GM12891 (cell line): ENCODE measurements at regions not wholly inside any gene's neighbourhood (a gene's known extent, or its start where the extent isn't known, plus 50 kb on each side); places are given as distances from the start of the nearest gene placed in this dataset.

Experiments
- DNase-seq: peaks from one replicate; pipeline ENCODE4 v3.0.0; 2011; ENCODE audit warnings: low spot score; ENCODE audit not compliant: insufficient read length
- FAIRE-seq: peaks from 2 replicates; lab custom pipeline; 2011; peaks lifted over from hg19 to GRCh38; lab: Jason Lieb, UNC
- PAX5 ChIP-seq: IDR thresholded peaks from 2 replicates; pipeline ENCODE4 v1.6.1; 2011; ENCODE audit warnings: low read length, moderate library complexity, mild to moderate bottlenecking; ENCODE audit not compliant: insufficient read depth, severe bottlenecking
- POLR2A ChIP-seq: IDR thresholded peaks from 2 replicates; pipeline ENCODE4 v1.6.1; 2011; ENCODE audit warnings: low read depth, low read length, control low read depth
- POLR2AphosphoS5 ChIP-seq: IDR thresholded peaks from 2 replicates; pipeline ENCODE4 v1.6.1; 2011; ENCODE audit warnings: low read depth, low read length, control low read depth
- POU2F2 ChIP-seq: IDR thresholded peaks from 2 replicates; pipeline ENCODE4 v1.6.1; 2011; ENCODE audit warnings: low read depth, mild to moderate bottlenecking, control low read depth, low read length, moderate library complexity
- SPI1 ChIP-seq: IDR thresholded peaks from 2 replicates; pipeline ENCODE4 v1.6.1; 2011; ENCODE audit warnings: low read depth, low read length, control low read depth
- TAF1 ChIP-seq: IDR thresholded peaks from 2 replicates; pipeline ENCODE4 v1.6.1; 2011; ENCODE audit warnings: low read depth, low read length, control low read depth

DNA sequence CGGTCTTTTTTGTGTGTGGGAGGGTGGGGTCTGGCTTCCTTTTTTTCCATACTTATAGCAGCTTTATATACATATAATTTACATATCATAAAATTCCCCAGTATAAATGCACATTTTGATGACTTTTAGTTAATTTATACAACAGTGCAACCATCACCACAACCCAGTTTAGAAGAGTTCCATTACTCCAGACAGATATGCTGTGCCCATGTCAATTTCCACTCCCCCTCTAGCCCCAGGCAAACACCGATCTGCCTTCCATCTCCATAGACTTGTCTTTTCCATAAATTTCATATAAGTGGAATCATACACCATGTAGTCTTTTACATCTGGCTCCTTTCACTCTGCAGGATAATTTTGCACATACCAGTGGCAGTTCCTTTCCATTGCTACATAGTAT, 139.2 kb upstream of the SYT6 start:
- TF ChIP-seq POU2F2 (no peak), TAF1 (no peak), PAX5 (no peak), SPI1 (no peak), POLR2AphosphoS5 (no peak), POLR2A (no peak)
- FAIRE-seq = no peak
- no peak for DNase-seq

DNA sequence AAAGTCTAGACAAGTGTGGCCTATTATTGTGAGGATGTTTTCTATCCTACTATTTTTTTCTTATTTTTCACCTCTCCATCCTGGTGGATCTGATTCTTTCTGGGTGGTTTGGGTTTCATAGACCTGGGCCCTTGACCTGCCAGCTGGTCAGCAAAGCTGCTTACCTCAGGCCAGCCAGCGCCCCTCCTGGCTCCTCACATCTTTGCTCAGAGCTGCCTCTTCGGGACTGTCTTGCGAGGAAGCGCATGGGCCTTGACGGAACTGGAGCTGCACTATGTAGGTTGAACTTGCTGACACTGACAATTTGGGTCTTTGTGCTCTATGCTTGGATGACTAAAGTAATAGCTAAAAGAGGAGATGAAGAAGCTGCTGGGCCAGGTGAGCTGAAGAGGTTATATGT, 138.5 kb upstream of the SYT6 start:
- DNase-seq = no peak
- TF ChIP-seq POLR2A (no peak), TAF1 (no peak), POU2F2 (no peak)
- FAIRE-seq = no peak

DNA sequence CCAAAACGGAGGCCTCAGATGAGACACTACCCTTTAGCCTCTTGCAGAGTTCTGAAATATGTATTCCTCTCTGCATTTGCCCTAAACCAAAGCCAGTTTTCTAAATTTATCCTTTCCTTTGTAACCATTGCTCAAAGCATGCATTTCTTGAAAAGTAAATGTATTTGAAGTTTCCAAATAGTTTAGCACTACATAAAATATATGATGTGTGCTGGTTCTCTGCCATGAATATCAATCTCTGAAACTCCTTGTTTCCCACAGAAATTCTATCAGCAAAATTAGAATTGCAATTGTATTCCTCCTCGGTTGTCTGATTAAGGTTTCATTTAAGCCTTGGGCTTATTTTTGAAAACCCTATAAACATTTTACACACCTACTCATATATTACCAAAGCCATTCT, 137.1 kb upstream of the SYT6 start:
- no peak for FAIRE-seq
- no peak for DNase-seq
- TF ChIP-seq POU2F2 (no peak), POLR2AphosphoS5 (no peak), SPI1 (no peak), TAF1 (no peak), POLR2A (no peak), PAX5 (no peak)

DNA sequence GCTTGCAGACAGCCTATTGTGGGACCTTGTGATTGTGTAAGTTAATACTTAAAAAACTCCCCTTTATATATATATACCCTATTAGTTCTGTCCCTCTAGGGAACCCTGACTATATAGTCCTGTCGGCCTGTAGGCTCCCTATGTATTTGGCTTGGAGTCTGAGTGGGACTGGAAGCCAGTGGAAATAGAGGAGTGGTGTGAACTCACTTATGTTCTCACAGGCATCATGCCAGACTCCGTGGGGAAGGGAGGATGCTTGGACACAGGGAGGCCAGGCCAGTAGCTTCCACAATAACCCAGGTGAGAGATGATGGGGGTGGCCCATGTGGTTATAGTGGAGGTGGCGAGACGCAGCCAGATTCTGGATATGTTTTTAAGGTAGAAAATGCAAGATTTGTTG, 136.7 kb upstream of the SYT6 start:
- TF ChIP-seq PAX5 (no peak), TAF1 (no peak), SPI1 (no peak), POLR2AphosphoS5 (no peak), POLR2A (no peak), POU2F2 (no peak)
- FAIRE-seq = no peak
- no peak for DNase-seq

DNA sequence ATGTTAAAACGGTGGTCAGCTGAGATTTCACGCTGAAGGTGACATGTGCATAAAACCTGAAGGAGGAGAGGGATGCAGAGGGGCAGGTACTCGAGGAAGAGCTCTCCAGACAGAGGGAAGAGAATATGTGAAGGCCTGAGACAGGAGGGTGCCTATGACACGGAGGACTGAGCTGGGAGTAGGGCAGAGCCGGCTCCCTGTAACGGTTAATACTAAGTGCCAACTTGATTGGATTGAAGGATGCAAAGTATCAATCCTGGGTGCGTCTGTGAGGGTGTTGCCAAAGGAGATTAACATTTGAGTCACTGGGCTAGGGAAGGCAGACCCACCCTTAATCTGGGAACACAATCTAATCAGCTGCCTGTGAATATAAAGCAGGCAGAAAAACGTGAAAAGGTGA, 136.2 kb upstream of the SYT6 start:
- TF ChIP-seq SPI1 (no peak), PAX5 (no peak), POLR2AphosphoS5 (no peak), POU2F2 (no peak), TAF1 (no peak), POLR2A (no peak)
- no peak for FAIRE-seq
- DNase-seq = no peak

DNA sequence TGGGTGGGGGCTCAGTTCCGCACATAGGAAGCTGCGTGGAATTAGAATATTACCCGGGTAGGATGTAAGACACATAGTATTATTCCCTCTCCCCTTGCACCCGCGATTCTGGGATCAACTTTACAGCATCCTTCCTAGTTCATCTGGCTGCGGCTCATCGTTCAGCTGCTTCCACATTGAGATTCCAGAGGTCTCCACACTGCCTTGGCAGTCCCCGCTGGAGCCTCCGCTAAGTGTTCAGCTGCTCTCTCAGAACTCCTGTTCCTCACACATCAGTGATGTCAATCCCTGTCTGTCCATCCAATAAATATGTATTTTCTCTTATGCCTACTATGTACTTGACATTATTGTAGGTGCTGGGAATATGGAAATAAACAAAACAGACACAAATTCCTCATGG, 135.6 kb upstream of the SYT6 start:
- DNase-seq (no peak), FAIRE-seq (no peak)
- no peak for TF ChIP-seq POLR2A

DNA sequence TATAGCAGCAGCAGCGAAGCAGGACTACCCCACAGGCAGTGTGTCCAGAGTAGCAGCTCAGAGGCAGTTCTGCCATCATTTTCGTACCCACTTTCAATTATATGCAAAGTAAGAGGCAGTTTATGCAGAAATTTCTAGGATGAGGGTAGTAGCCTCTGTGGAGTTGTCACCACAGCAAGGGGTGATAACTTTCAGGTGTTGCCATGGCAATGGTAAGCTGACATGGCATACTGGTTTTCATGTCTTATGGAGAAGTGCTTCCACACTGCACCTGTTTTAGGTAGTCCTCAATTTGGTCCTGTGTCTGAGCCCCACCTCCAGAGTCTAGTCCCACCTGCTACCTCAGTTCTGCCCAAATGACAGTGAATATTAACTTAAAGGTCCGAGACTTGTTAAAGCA, 133.3 kb upstream of the SYT6 start:
- DNase-seq = no peak
- no peak for TF ChIP-seq PAX5
- TF ChIP-seq POLR2A = no peak
- no peak for TF ChIP-seq POU2F2
- no peak for TF ChIP-seq TAF1
- TF ChIP-seq POLR2AphosphoS5 = no peak
- TF ChIP-seq SPI1 = no peak
- FAIRE-seq = no peak

DNA sequence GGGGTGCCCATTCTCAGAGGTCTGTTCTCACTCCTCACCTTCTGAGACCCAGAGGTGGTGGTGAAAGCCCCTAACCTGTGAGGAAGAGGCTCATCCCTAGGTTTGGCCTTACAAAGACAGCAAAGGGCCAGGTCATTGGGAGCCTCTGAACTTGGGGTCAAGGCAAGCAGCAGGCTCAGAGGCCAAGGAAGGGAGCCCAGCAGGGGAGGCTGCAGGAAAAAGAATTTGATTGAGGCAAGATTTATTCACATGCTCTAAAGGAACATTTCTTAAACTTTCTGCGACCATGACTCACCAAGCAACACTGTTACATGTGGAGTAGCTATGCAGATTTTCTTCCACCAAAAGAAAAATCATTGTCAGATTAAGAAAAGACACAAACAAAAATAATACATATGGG, 132.5 kb upstream of the SYT6 start:
- DNase-seq (no peak), FAIRE-seq (no peak)
- TF ChIP-seq TAF1 = no peak
- TF ChIP-seq PAX5 = no peak
- TF ChIP-seq POLR2AphosphoS5 = no peak
- TF ChIP-seq POLR2A = no peak
- no peak for TF ChIP-seq POU2F2
- no peak for TF ChIP-seq SPI1

DNA sequence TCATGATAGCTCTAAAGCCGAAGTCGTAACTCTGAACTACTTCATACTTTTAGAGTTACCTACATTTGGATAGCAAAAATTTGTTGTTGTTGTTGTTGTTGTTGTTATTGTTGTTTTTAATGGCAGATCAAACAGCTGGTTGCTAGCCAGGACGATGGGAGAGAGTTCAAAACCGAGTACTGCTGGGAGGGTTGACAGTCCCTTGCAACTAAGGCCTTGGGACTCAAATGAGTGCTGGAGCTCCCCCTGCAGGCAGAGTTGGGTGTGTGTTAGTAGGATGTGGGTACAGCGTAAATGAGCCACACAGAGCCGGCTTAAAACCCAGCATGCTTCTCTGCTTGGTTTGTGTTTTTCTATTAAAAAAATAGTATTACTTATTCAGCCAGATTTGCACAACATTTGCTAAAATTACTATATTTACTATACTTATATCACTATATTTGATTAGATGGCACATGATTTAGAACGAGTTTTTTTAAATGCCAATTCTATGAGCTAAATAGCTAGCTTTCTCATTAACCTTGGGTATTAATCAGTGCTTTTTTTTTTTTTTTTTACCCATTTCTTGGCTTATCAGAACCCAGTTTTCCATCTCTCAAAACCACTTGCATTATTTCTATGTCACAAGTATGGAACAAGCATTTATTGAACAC, 129.2 kb upstream of the SYT6 start:
- FAIRE-seq (peak; percentile 95), DNase-seq (peak; percentile 37)
- TF ChIP-seq POLR2A = no peak
- no peak for TF ChIP-seq PAX5
- no peak for TF ChIP-seq TAF1
- no peak for TF ChIP-seq POLR2AphosphoS5
- TF ChIP-seq SPI1 = no peak
- TF ChIP-seq POU2F2 = no peak

DNA sequence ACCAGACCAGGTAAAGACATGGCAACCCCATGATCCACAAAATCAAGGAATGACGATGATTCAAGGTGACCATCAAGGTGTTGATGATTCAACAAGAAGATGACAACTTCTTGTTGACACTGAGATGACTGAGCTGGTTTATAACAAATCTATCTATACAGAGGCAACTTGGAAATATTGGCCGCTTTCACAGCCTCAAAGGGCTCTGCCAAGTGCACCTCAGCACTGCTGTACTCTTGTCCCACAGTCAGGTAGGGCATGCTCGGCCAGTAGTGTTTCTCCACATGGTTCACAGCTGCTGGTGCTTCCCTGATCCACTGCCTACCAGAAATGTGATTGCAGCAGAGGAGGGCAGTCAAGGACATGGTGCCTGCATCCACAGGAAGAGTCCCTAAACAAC, 125.2 kb upstream of the SYT6 start:
- FAIRE-seq (no peak), DNase-seq (no peak)
- TF ChIP-seq POLR2A = no peak
- no peak for TF ChIP-seq PAX5
- no peak for TF ChIP-seq TAF1
- TF ChIP-seq POLR2AphosphoS5 = no peak
- no peak for TF ChIP-seq SPI1
- no peak for TF ChIP-seq POU2F2

DNA sequence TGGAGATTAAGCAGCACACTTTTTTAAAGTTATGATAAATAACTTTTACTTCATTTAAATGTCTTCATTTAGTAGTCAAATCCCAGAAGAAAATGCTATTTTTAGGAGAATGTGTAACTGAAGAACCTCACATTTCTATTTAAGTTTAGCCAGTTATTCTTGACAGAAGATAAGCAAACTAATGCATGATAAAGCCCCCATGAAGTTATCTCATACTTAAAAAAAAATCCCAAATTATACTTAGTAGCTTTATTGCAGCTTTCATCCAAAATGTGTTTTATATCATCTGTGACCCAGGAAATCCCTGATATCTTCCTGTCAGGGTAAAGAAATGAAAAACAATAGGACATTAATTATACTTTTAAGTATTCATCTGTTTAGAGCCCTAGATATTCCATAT, 124.8 kb upstream of the SYT6 start:
- FAIRE-seq = no peak
- TF ChIP-seq PAX5 (no peak), TAF1 (no peak), POLR2AphosphoS5 (no peak), POLR2A (no peak), SPI1 (no peak), POU2F2 (no peak)
- no peak for DNase-seq

DNA sequence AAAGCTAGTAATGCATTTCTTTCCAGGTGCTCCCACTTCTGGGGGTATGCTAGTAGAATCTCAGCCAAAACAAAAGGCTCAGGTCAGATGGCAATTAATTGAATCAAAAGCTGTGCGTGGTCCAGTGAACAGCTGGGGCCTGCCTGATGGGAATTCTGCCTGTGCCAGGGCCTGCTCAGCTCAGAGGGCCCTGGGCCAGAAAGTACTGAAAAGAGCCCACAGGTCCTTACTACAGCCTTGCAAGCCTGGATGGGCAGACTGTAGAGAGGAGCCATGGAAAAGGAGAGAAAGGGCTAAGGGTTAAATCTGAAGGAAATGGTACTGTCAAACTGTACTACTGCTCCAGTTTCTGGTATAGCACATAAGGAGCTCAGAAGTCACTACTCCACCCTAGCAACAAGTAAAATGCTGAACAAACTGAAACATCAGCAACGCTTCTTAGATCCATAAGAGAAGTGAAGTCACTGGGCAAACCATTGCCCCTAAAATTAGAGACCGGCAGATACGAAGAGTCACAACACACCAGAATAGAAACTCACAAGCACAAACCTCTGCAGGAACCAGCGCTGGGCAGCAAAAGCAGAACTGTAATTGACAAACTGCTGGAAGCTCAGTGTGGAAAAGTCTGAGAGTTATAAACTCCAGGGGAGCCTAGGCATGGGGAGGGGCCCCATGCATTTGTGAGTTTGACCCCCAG, 121.1 kb upstream of the SYT6 start:
- TF ChIP-seq SPI1 (no peak), PAX5 (no peak), POU2F2 (no peak)
- FAIRE-seq = no peak
- no peak for DNase-seq
